Vagina (tissue), 2 donors: ENCODE measurements at regions not wholly inside any gene's neighbourhood (a gene's known extent, or its start where the extent isn't known, plus 50 kb on each side); places are given as distances from the start of the nearest gene placed in this dataset.
"Not testable (repeated sequence)": the region's sequence is repeated elsewhere in the genome, so short reads cannot be mapped to it uniquely, and the experiment has no call there.

ENCODE experiments used
- DNase-seq, 2 donors: peaks; one replicate each; pipeline ENCODE4 v3.0.0-alpha.2; 2017; ENCODE audit errors: extremely low spot score in 2 of 2
- H3K27ac ChIP-seq: fragments of 200-600 bp; sonication (generic); one replicate; pipeline ENCODE4 v1.5.1; 2019
- H3K27me3 ChIP-seq: fragments of 200-600 bp; sonication (generic); one replicate; pipeline ENCODE4 v1.5.1; 2019
- H3K36me3 ChIP-seq, 2 donors: fragments of 200-600 bp; sonication (generic); one replicate each; pipeline ENCODE4 v1.5.1; 2017 to 2019
- H3K4me1 ChIP-seq: fragments of 200-600 bp; sonication (generic); one replicate; pipeline ENCODE4 v1.5.1; 2019
- H3K4me3 ChIP-seq, 2 donors: fragments of 200-600 bp; sonication (generic); 1 replicate in 1 of 2; 2 replicates in 1 of 2; pipeline ENCODE4 v1.5.1; 2016 to 2019
- H3K9me3 ChIP-seq: fragments of 200-600 bp; sonication (generic); one replicate; pipeline ENCODE4 v1.5.1; 2019
- POLR2A ChIP-seq, 2 donors: fragments of 450-650 bp; IDR thresholded peaks; one replicate each; pipeline ENCODE4 v1.6.1; 2017; ENCODE audit warnings: antibody characterized with exemption in 2 of 2, mild to moderate bottlenecking in 2 of 2, moderate library complexity in 2 of 2
- POLR2AphosphoS5 ChIP-seq, 2 donors: sonication (generic); formaldehyde crosslinking; IDR thresholded peaks; one replicate each; pipeline ENCODE4 v1.9.0; 2017; ENCODE audit warnings: antibody characterized with exemption in 2 of 2, mild to moderate bottlenecking in 2 of 2, low read depth in 1 of 2; ENCODE audit not compliant: insufficient read depth in 1 of 2
- intact Hi-C: fragments of 100-400 bp; cut with DNase I; formaldehyde crosslinking; loops from one replicate; pipeline ENCODE4 v1.15.1; 2023
- TF ChIP-seq, protein P1 (sequence below), 3 experiments: fragments of 450-650 bp in 2 of 3; fragments of 200-600 bp in 1 of 3; sonication (generic) in 1 of 3; IDR thresholded peaks; one replicate each; pipeline ENCODE4 v1.5.1; 2017 to 2019; ENCODE audit warnings: antibody characterized with exemption in 3 of 3, mild to moderate bottlenecking in 2 of 3, moderate library complexity in 2 of 3

DNA sequence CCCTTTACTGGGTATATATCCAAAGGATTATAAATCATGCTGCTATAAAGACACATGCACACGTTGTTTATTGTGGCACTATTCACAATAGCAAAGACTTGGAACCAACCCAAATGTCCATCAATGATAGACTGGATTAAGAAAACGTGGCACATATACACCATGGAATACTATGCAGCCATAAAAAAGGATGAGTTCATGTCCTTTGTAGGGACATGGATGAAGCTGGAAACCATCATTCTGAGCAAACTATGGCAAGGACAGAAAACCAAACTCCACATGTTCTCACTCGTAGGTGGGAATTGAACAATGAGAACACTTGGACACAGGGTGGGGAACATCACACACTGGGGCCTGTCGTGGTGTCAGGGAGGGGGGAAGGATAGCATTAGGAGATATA is 59.2 kb downstream of the CXorf49B start:
- H3K27ac ChIP-seq, H3K36me3 ChIP-seq, H3K27me3 ChIP-seq, H3K9me3 ChIP-seq, H3K4me1 ChIP-seq, H3K4me3 ChIP-seq, DNase-seq, intact Hi-C loops: not testable (repeated sequence)

GRCh38 chrX:71823391-71824057 is 60.4 kb downstream of the CXorf49B start:
- DNase-seq, result no peak
- H3K36me3 ChIP-seq, result no peaks in the 10 kb centered on the region
- H3K27me3 ChIP-seq, result no peaks in the 10 kb centered on the region
- intact Hi-C loops, result no loop called here
- H3K4me3 ChIP-seq, result no peak overlapping the region
- H3K27ac ChIP-seq, result no peak overlapping the region
- H3K9me3 ChIP-seq, result no peaks in the 10 kb centered on the region
- TF ChIP-seq POLR2AphosphoS5 (IDR thresholded peaks at IDR 0.05; ENCODE audit: insufficient read depth in 1 of 2, low read depth in 1 of 2), result no peak
- TF ChIP-seq, protein P1, sequence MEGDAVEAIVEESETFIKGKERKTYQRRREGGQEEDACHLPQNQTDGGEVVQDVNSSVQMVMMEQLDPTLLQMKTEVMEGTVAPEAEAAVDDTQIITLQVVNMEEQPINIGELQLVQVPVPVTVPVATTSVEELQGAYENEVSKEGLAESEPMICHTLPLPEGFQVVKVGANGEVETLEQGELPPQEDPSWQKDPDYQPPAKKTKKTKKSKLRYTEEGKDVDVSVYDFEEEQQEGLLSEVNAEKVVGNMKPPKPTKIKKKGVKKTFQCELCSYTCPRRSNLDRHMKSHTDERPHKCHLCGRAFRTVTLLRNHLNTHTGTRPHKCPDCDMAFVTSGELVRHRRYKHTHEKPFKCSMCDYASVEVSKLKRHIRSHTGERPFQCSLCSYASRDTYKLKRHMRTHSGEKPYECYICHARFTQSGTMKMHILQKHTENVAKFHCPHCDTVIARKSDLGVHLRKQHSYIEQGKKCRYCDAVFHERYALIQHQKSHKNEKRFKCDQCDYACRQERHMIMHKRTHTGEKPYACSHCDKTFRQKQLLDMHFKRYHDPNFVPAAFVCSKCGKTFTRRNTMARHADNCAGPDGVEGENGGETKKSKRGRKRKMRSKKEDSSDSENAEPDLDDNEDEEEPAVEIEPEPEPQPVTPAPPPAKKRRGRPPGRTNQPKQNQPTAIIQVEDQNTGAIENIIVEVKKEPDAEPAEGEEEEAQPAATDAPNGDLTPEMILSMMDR (IDR thresholded peaks at IDR 0.05), result no peak
- TF ChIP-seq POLR2A (IDR thresholded peaks at IDR 0.05), result no peak
- no peaks in the 10 kb centered on the region for H3K4me1 ChIP-seq

GRCh38 chrX:71828086-71828485 is 64.9 kb downstream of the CXorf49B start:
- H3K4me3 ChIP-seq, result no peak overlapping the region
- intact Hi-C loops, result no loop called here
- no peaks in the 10 kb centered on the region for H3K27me3 ChIP-seq
- no peak overlapping the region for H3K27ac ChIP-seq
- no peaks in the 10 kb centered on the region for H3K4me1 ChIP-seq
- H3K36me3 ChIP-seq, result no peaks in the 10 kb centered on the region
- DNase-seq, result no peak
- no peaks in the 10 kb centered on the region for H3K9me3 ChIP-seq
- TF ChIP-seq POLR2AphosphoS5 (IDR thresholded peaks at IDR 0.05; ENCODE audit: insufficient read depth in 1 of 2, low read depth in 1 of 2) (no peak), POLR2A (IDR thresholded peaks at IDR 0.05) (no peak)
- TF ChIP-seq, protein P1 (IDR thresholded peaks at IDR 0.05), result no peak

- H3K9me3 ChIP-seq, DNase-seq, H3K4me3 ChIP-seq, intact Hi-C loops, H3K27me3 ChIP-seq, H3K36me3 ChIP-seq, H3K27ac ChIP-seq, H3K4me1 ChIP-seq: not testable (repeated sequence)
These were observed 72.6 kb upstream of the NHSL2 start for GRCh38 chrX:71838092-71838491.

GRCh38 chrX:71846429-71846828 is 64.2 kb upstream of the NHSL2 start:
- TF ChIP-seq POLR2A (IDR thresholded peaks at IDR 0.05) (no peak), POLR2AphosphoS5 (IDR thresholded peaks at IDR 0.05; ENCODE audit: insufficient read depth in 1 of 2, low read depth in 1 of 2) (no peak)
- TF ChIP-seq, protein P1 (IDR thresholded peaks at IDR 0.05), result no peak
- Histone ChIP-seq H3K36me3 (no peaks in the 10 kb centered on the region), H3K4me1 (no peaks in the 10 kb centered on the region), H3K4me3 (no peak overlapping the region), H3K9me3 (no peaks in the 10 kb centered on the region), H3K27ac (no peak overlapping the region), H3K27me3 (no peaks in the 10 kb centered on the region)
- no peak for DNase-seq
- intact Hi-C loops, result no loop called here

GRCh38 chrX:71852182-71852581 is 58.5 kb upstream of the NHSL2 start:
- DNase-seq, result no peak
- Histone ChIP-seq H3K36me3 (no peaks in the 10 kb centered on the region), H3K9me3 (no peaks in the 10 kb centered on the region), H3K4me1 (no peaks in the 10 kb centered on the region), H3K27ac (no peak overlapping the region), H3K27me3 (no peaks in the 10 kb centered on the region), H3K4me3 (no peak overlapping the region)
- no peak for TF ChIP-seq POLR2A (IDR thresholded peaks at IDR 0.05)
- TF ChIP-seq, protein P1 (IDR thresholded peaks at IDR 0.05), result no peak
- TF ChIP-seq POLR2AphosphoS5 (IDR thresholded peaks at IDR 0.05; ENCODE audit: insufficient read depth in 1 of 2, low read depth in 1 of 2), result no peak
- intact Hi-C loops, result no loop called here
